BE2C (cell line): ENCODE measurements at regions not wholly inside any gene's neighbourhood (a gene's known extent, or its start where the extent isn't known, plus 50 kb on each side); places are given as distances from the start of the nearest gene placed in this dataset.

ENCODE experiments used
- DNase-seq: peaks from one replicate; pipeline ENCODE4 v3.0.0-alpha.2; 2020
- H3K27me3 ChIP-seq: fragments of 250-450 bp; sonication (Bioruptor Pico); 2 replicates; pipeline ENCODE4 v1.5.1; 2020; ENCODE audit warnings: mild to moderate bottlenecking
- H3K36me3 ChIP-seq: fragments of 250-450 bp; sonication (Bioruptor Pico); 2 replicates; pipeline ENCODE4 v1.5.1; 2020; ENCODE audit warnings: mild to moderate bottlenecking
- H3K4me1 ChIP-seq: fragments of 250-450 bp; sonication (Bioruptor Pico); 2 replicates; pipeline ENCODE4 v1.5.1; 2020
- H3K4me3 ChIP-seq: 2 replicates; pipeline ENCODE4 v1.5.1; 2011; ENCODE audit warnings: low read depth, low read length
- H3K9me3 ChIP-seq: fragments of 250-450 bp; sonication (Bioruptor Pico); 2 replicates; pipeline ENCODE4 v1.5.1; 2020
- TF ChIP-seq, protein P1 (sequence below): IDR thresholded peaks from 2 replicates; pipeline ENCODE4 v1.5.1; 2012; ENCODE audit warnings: mild to moderate bottlenecking, low read depth, low read length

DNA sequence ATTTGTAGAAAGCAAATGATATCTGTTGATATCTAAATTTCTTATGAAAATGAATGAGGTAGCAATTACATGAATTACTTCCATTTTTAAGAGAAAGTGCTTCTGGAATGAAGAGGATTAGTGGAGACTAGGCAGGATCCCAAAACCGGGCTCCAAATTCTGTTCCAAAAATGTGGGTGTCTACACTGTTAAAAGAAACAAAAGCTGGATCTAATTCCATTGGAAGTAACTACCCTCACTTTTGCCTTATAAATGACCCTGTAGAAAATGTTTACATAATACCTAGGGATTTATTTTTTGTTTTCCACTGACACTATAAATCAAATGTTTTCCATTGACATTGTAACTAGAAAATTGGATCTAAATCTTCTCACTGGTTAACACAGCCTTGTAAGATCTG, 454.9 kb upstream of the JARID2 start:
- Histone ChIP-seq H3K36me3 (no peaks in the 10 kb centered on the region), H3K4me1 (no peaks in the 10 kb centered on the region), H3K27me3 (no peaks in the 10 kb centered on the region), H3K4me3 (no peak overlapping the region), H3K9me3 (no peaks in the 10 kb centered on the region)
- TF ChIP-seq, protein P1, sequence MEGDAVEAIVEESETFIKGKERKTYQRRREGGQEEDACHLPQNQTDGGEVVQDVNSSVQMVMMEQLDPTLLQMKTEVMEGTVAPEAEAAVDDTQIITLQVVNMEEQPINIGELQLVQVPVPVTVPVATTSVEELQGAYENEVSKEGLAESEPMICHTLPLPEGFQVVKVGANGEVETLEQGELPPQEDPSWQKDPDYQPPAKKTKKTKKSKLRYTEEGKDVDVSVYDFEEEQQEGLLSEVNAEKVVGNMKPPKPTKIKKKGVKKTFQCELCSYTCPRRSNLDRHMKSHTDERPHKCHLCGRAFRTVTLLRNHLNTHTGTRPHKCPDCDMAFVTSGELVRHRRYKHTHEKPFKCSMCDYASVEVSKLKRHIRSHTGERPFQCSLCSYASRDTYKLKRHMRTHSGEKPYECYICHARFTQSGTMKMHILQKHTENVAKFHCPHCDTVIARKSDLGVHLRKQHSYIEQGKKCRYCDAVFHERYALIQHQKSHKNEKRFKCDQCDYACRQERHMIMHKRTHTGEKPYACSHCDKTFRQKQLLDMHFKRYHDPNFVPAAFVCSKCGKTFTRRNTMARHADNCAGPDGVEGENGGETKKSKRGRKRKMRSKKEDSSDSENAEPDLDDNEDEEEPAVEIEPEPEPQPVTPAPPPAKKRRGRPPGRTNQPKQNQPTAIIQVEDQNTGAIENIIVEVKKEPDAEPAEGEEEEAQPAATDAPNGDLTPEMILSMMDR: no peak
- DNase-seq: no peak

DNA sequence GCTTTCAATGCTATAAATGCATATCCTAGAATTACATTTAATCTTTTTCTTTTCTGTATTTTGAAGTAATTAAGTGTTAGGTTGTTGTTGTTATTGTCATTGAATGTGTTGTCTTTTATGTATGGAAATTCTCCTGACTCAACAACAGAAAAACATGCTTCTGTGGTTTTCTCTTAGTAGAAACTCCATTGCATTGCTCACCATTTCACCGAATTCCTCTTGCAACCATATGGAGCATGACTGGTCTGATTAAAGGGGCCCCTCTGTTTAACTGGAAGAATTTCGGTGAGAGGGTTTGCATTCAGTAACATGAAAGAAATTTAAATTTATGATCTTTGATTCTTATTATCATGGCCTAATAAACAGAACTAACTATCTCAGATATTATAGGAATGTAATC, 454.3 kb upstream of the JARID2 start:
- Histone ChIP-seq H3K9me3 (no peaks in the 10 kb centered on the region), H3K4me3 (no peak overlapping the region), H3K4me1 (no peaks in the 10 kb centered on the region), H3K36me3 (no peaks in the 10 kb centered on the region), H3K27me3 (no peaks in the 10 kb centered on the region)
- TF ChIP-seq, protein P1: no peak
- DNase-seq: no peak

DNA sequence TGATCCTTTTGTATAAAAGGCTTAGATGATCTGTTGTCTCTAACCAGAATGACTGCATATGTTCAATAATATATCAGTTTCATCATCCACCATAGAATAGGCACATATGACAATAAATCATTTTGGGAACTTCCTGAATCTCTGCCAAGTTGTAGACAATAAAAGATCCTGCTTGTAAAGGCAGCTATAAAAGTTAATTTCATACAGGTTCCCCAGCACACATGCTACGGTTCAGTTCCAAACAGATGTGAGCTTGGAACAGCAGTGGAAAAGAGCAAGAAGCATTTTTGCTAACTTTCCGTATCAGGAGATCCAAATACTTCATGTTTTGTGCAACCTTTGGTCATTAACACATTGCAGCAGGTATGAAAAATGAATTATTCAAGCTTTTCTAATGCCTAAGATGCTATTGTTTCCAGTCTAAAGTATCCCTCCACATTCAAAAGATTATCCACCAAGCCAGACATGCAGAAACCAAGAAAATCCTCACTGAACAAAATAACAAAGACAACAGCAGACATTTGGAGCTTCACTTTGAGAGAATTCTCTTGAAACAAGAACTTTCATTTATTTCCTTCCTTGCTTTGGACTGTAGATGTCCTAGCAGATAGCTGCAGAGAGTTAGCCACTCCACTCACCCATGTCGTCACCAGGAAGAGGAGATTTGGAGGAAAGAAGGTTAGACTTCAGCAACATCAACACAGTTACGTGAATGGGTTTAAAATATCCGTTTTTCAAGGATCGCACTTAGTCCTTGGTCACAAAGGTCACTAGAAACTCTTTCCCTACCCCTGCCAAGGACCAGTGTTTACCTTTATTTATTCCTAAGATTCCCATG, 453.5 kb upstream of the JARID2 start:
- no peak overlapping the region for H3K4me3 ChIP-seq
- H3K27me3 ChIP-seq: no peaks in the 10 kb centered on the region
- H3K36me3 ChIP-seq: no peaks in the 10 kb centered on the region
- DNase-seq: no peak
- TF ChIP-seq, protein P1: no peak
- no peaks in the 10 kb centered on the region for H3K9me3 ChIP-seq
- no peaks in the 10 kb centered on the region for H3K4me1 ChIP-seq

DNA sequence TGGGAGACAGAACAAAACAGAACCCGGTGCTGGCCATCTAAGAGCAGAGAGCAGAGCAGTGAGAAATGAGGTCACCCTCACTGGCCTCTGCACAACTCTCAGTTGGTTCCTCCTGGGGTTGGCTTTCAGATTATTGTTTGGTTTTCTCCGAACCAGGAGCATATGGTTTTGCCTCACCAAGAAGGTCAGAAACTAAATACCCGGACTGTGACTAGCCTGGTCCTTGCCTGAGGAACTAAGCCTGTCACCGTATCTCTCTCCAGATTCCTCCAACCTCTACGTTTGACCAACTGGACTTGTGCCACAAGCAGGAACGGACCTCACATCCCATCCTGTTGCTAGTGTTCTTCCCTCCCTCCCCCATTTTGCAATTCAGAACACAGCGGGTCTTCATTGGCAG, 450.4 kb upstream of the JARID2 start:
- Histone ChIP-seq H3K9me3 (no peaks in the 10 kb centered on the region), H3K27me3 (no peaks in the 10 kb centered on the region), H3K4me1 (peaks cover 5% of the 10 kb centered on the region; the same call in 1 of the 2 replicates), H3K36me3 (no peaks in the 10 kb centered on the region), H3K4me3 (no peak overlapping the region)
- TF ChIP-seq, protein P1: no peak
- DNase-seq: no peak

DNA sequence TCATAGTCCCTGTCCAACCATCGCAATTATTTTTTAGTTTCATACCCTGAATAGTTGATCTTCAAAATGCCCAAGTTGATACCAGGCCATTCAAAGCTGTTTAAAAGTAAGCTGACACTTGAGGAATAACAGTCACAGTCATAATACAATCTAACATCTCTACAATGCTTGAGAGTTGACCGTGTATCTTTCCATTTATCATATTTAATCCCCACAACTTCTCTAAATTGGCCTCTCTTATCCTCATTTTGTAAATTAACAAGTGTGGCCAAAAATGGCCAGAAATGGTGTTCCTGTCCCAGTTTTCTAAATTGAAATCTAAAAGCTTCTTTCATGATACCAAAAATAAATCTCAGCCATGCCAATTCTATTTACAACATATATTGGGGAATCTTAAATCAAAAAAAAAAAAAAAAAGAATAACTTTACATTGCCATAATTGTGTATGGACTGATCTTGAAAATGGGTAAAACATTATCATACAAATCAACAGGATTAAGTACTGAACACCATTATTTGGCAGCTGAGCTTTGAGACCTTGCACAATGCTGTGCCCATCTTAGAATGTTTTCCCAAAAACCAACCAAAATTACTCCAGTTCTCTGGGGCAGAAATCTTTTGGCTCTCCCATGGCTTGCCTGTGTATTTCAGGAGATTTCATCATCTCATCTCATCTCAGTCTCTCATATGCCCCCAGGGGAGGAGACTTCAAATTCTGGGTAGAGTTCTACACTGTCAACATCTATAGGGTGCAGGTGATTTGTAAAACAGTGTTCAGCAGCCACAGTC, 448.7 kb upstream of the JARID2 start:
- Histone ChIP-seq H3K36me3 (no peaks in the 10 kb centered on the region), H3K27me3 (no peaks in the 10 kb centered on the region), H3K4me1 (peaks cover 5% of the 10 kb centered on the region; the same call in 1 of the 2 replicates), H3K9me3 (no peaks in the 10 kb centered on the region), H3K4me3 (no peak overlapping the region)
- TF ChIP-seq, protein P1: no peak
- no peak for DNase-seq
